HepG2 (cell line): ENCODE measurements at regions not wholly inside any gene's neighbourhood (a gene's known extent, or its start where the extent isn't known, plus 50 kb on each side); places are given as distances from the start of the nearest gene placed in this dataset.
"Not testable (repeated sequence)": the region's sequence is repeated elsewhere in the genome, so short reads cannot be mapped to it uniquely, and the experiment has no call there.

Experiments used
- MAFK ChIP-seq, 2 experiments: IDR thresholded peaks in 1 of 2; conservative IDR thresholded peaks in 1 of 2; 2 replicates each; pipeline ENCODE4 v1.6.1; 2011; ENCODE audit warnings: improper control_type of control experiment in 2 of 2, low read length in 2 of 2
- RELA ChIP-seq: sonication (generic); formaldehyde crosslinking; IDR thresholded peaks from 2 replicates; pipeline ENCODE4 v1.4.0; 2020; ENCODE audit warnings: missing genetic modification reagents
- TCF7L2 ChIP-seq: IDR thresholded peaks from 2 replicates; pipeline ENCODE4 v1.6.1; 2011; ENCODE audit warnings: mild to moderate bottlenecking, low read depth, low read length, moderate library complexity
- ZFP36L2 ChIP-seq: sonication (generic); formaldehyde crosslinking; IDR thresholded peaks from 2 replicates; pipeline ENCODE4 v1.4.0; 2020; ENCODE audit warnings: missing genetic modification reagents
- TF ChIP-seq, protein P1 (sequence below): IDR thresholded peaks from 2 replicates; pipeline ENCODE4 v1.6.1; 2018; ENCODE audit warnings: missing genetic modification reagents, mild to moderate bottlenecking, missing compliant biosample characterization

DNA sequence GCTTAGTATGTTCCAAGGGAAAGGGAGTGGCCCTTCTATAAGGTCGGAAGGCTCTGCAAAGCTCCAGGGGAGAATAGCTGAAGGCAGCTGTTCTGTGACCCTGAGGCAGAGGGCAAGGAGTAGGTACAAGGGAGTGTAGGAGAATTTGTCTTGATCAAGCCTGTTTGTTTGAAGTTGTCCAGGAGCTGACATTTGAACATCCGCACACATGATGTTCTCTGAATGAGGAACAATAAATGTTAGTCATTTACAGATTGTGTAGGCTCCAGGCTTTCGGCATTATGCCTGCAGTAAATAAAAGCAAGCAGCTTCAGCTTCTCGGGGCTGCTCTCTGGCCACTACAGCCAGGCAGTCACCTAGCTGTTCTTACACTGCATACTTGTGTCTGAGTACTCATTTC is 52.7 kb downstream of the CTAGE6 start:
- TF ChIP-seq TCF7L2; MAFK (conservative IDR thresholded peaks at IDR 0.05 in 1 of 2, IDR thresholded peaks at IDR 0.05 in 1 of 2; ENCODE audit: low read length in 2 of 2); RELA; ZFP36L2: not testable (repeated sequence)
- TF ChIP-seq, protein P1, sequence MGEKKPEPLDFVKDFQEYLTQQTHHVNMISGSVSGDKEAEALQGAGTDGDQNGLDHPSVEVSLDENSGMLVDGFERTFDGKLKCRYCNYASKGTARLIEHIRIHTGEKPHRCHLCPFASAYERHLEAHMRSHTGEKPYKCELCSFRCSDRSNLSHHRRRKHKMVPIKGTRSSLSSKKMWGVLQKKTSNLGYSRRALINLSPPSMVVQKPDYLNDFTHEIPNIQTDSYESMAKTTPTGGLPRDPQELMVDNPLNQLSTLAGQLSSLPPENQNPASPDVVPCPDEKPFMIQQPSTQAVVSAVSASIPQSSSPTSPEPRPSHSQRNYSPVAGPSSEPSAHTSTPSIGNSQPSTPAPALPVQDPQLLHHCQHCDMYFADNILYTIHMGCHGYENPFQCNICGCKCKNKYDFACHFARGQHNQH, result not testable (repeated sequence)
